ENCODE measurements at regions not wholly inside any gene's neighbourhood (a gene's known extent, or its start where the extent isn't known, plus 50 kb on each side); places are given as distances from the start of the nearest gene placed in this dataset.

DNA sequence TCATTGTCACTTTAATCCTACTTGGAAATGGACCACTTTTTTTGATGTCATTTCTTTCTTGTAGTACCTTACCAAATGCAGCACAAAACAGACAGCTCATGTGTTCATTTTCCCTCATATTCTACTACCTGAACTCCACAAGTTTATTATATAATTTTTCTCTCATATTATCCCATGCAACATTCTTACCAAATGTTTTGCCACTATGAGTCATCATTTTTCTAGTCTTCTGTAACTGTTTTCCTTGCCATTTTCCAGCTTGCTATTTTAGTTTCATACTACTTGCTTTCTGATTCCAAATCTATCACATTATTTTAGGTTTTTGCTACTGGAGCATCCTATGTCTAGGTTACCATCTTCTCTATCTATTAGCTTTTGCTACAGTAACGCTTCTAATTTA is 332.7 kb downstream of the ZFHX3 start:
- TF ChIP-seq, protein P1, sequence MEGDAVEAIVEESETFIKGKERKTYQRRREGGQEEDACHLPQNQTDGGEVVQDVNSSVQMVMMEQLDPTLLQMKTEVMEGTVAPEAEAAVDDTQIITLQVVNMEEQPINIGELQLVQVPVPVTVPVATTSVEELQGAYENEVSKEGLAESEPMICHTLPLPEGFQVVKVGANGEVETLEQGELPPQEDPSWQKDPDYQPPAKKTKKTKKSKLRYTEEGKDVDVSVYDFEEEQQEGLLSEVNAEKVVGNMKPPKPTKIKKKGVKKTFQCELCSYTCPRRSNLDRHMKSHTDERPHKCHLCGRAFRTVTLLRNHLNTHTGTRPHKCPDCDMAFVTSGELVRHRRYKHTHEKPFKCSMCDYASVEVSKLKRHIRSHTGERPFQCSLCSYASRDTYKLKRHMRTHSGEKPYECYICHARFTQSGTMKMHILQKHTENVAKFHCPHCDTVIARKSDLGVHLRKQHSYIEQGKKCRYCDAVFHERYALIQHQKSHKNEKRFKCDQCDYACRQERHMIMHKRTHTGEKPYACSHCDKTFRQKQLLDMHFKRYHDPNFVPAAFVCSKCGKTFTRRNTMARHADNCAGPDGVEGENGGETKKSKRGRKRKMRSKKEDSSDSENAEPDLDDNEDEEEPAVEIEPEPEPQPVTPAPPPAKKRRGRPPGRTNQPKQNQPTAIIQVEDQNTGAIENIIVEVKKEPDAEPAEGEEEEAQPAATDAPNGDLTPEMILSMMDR (conservative IDR thresholded peaks at IDR 0.05 in 1 of 2, IDR thresholded peaks at IDR 0.05 in 1 of 2; ENCODE audit: low read depth in 1 of 2, low read length in 2 of 2) = no peak
- no peak for TF ChIP-seq EZH2 (IDR thresholded peaks at IDR 0.05; ENCODE audit: low read length, missing control alignments)

All from fibroblast of lung (primary cell).